HepG2 (cell line): ENCODE measurements at regions not wholly inside any gene's neighbourhood (a gene's known extent, or its start where the extent isn't known, plus 50 kb on each side); places are given as distances from the start of the nearest gene placed in this dataset.
A peak's percentile ranks its signal among the peaks of the same experiment; 100 is the strongest.

Experiments
- ATAC-seq: fragments of 200-7000 bp; cut with Tn5 transposase; 3 replicates; pipeline ENCODE4 v1.9.1; 2020; ENCODE audit warnings: mild to moderate bottlenecking, moderate library complexity
- BruUV-seq: library from RNA; stranded (reverse); fragments of 400-500 nt; replicated peaks from 2 replicates; lab custom pipeline; 2021; lab: Mats Ljungman, UMichigan
- CTCF ChIA-PET: fragments of 300-600 bp; formaldehyde crosslinking; extraction: SDS; loops from one replicate; lab custom pipeline; 2021; ENCODE audit warnings: low total read pairs, inconsistent platforms, low intra/inter-chr PET ratio; lab: Yijun Ruan, JAX
- POLR2A ChIA-PET: fragments of 350-600 bp; sonication (Branson Sonifier 250); formaldehyde crosslinking; loops from one replicate; lab custom pipeline; 2020; ENCODE audit warnings: antibody characterized with exemption, inconsistent platforms; lab: Yijun Ruan, JAX
- DNase-seq: peaks from one replicate; pipeline ENCODE4 v3.0.0-alpha.2; 2015; ENCODE audit warnings: low spot score
- FAIRE-seq: peaks from 3 replicates; lab custom pipeline; 2011; peaks lifted over from hg19 to GRCh38; lab: Jason Lieb, UNC
- H2AFZ ChIP-seq: one replicate; pipeline ENCODE4 v1.6.1; 2011; ENCODE audit warnings: low read length, inconsistent platforms
- H3K27ac ChIP-seq: fragments of 300-600 bp; 3 replicates; pipeline ENCODE4 v1.8.0; 2011; ENCODE audit warnings: mixed run types, mild to moderate bottlenecking, mixed read lengths, low read length, inconsistent platforms; ENCODE audit not compliant: insufficient read depth; ENCODE audit errors: extremely low read length
- H3K27me3 ChIP-seq, 2 experiments: fragments of 200-600 bp in 1 of 2; 2 replicates in 1 of 2; 3 replicates in 1 of 2; pipeline versions ENCODE4 v1.6.0 to v1.8.0; 2011; ENCODE audit warnings: low read length in 2 of 2, mild to moderate bottlenecking in 2 of 2, moderate library complexity in 2 of 2, inconsistent platforms in 1 of 2; ENCODE audit not compliant: insufficient read depth in 2 of 2, control insufficient read depth in 1 of 2
- H3K36me3 ChIP-seq, 2 experiments: fragments of 200-600 bp in 1 of 2; replicated peaks in 1 of 2; 2 replicates in 1 of 2; 3 replicates in 1 of 2; pipeline versions ENCODE4 v1.5.1 to v1.8.0; 2011; ENCODE audit warnings: low read length in 2 of 2, inconsistent platforms in 1 of 2; ENCODE audit not compliant: insufficient read depth in 2 of 2, control insufficient read depth in 1 of 2
- H3K4me1 ChIP-seq: 2 replicates; pipeline ENCODE4 v1.5.1; 2012; ENCODE audit warnings: low read length, inconsistent platforms; ENCODE audit not compliant: insufficient read depth
- H3K4me2 ChIP-seq: 2 replicates; pipeline ENCODE4 v1.6.0; 2011; ENCODE audit warnings: low read depth, low read length, inconsistent platforms
- H3K4me3 ChIP-seq, 3 experiments: fragments of 200-600 bp in 1 of 3; sonication (generic), shearing (Covaris generic) in 1 of 3; replicated peaks in 1 of 3; 2 replicates each; pipeline ENCODE4 v1.5.1; 2011 to 2016; ENCODE audit warnings: low read length in 3 of 3, inconsistent platforms in 2 of 3, low read depth in 2 of 3, mild to moderate bottlenecking in 2 of 3, control low read depth in 1 of 3, mixed read lengths in 1 of 3; ENCODE audit not compliant: insufficient read depth in 1 of 3
- H3K79me2 ChIP-seq: one replicate; pipeline ENCODE4 v1.6.1; 2011; ENCODE audit warnings: low read length, inconsistent platforms; ENCODE audit not compliant: insufficient read depth
- H3K9ac ChIP-seq: 2 replicates; pipeline ENCODE4 v1.6.0; 2011; ENCODE audit warnings: mild to moderate bottlenecking, low read depth, low read length, inconsistent platforms; ENCODE audit not compliant: insufficient read depth
- H3K9me3 ChIP-seq: 2 replicates; pipeline ENCODE4 v1.5.1; 2012; ENCODE audit warnings: mild to moderate bottlenecking, low read length
- H4K20me1 ChIP-seq: 2 replicates; pipeline ENCODE4 v1.6.0; 2011; ENCODE audit warnings: inconsistent platforms, mild to moderate bottlenecking, low read length, moderate library complexity; ENCODE audit not compliant: insufficient read depth
- FLYWCH1 ChIP-seq: sonication (generic); formaldehyde crosslinking; IDR thresholded peaks from 2 replicates; pipeline ENCODE4 v1.8.1; 2023; ENCODE audit warnings: mild to moderate bottlenecking, missing genetic modification reagents
- HDAC2 ChIP-seq: sonication (generic); formaldehyde crosslinking; IDR thresholded peaks from 2 replicates; pipeline ENCODE4 v1.4.0; 2020; ENCODE audit warnings: missing genetic modification reagents
- HNF1A ChIP-seq, 2 experiments: sonication (generic) in 1 of 2; formaldehyde crosslinking in 1 of 2; IDR thresholded peaks; 2 replicates each; pipeline versions ENCODE4 v1.4.0 to v1.6.1; 2016 to 2020; ENCODE audit warnings: borderline replicate concordance in 1 of 2, low read depth in 1 of 2, mild to moderate bottlenecking in 1 of 2, missing genetic modification reagents in 1 of 2
- MAFF ChIP-seq: IDR thresholded peaks from 2 replicates; pipeline ENCODE4 v1.6.1; 2011; ENCODE audit warnings: low read depth, low read length, improper control_type of control experiment
- MAFK ChIP-seq, 2 experiments: IDR thresholded peaks in 1 of 2; conservative IDR thresholded peaks in 1 of 2; 2 replicates each; pipeline ENCODE4 v1.6.1; 2011; ENCODE audit warnings: improper control_type of control experiment in 2 of 2, low read length in 2 of 2
- XBP1 ChIP-seq: sonication (generic); formaldehyde crosslinking; IDR thresholded peaks from 2 replicates; pipeline ENCODE4 v1.5.0; 2020; ENCODE audit warnings: missing genetic modification reagents
- WGBS: methylation state at CpG from one replicate; pipeline ENCODE4 v1.1.6; 2017; ENCODE audit warnings: low lambda C conversion rate; 5-methylcytosine and 5-hydroxymethylcytosine counted together
- in situ Hi-C: cut with HindIII; loops from 2 replicates; pipeline ENCODE4 v1.10.0; 2017; ENCODE audit warnings: low pct_unique_long_range_greater_than_20kb; ENCODE audit not compliant: extremely low pct_ligation_motif_present
- intact Hi-C: fragments of 100-400 bp; cut with micrococcal nuclease; formaldehyde crosslinking; loops from one replicate; pipeline ENCODE4 v1.10.0; 2022; ENCODE audit not compliant: unreplicated experiment
- TF ChIP-seq, protein P1 (sequence below): fragments of 450-650 bp; IDR thresholded peaks from 2 replicates; pipeline ENCODE4 v1.6.1; 2016

- H3K4me2 ChIP-seq, result no peak overlapping the region
- no peak overlapping the region for H3K9ac ChIP-seq
- H2AFZ ChIP-seq, result no peak overlapping the region
- H4K20me1 ChIP-seq, result no peaks in the 10 kb centered on the region
- no peak overlapping the region for H3K27ac ChIP-seq
- H3K4me3 ChIP-seq, result no peak overlapping the region
- ATAC-seq (no peak), FAIRE-seq (no peak), DNase-seq (no peak)
- H3K79me2 ChIP-seq, result no peaks in the 10 kb centered on the region
- ChIA-PET CTCF (no interaction called here), POLR2A (no interaction called here)
- TF ChIP-seq XBP1 (CRISPR knock-in tag) (no peak), MAFF (peak; percentile 88), MAFK (conservative IDR thresholded peaks at IDR 0.05 in 1 of 2, IDR thresholded peaks at IDR 0.05 in 1 of 2; ENCODE audit: low read length in 2 of 2) (peak; percentile 81 to 92)
- TF ChIP-seq, protein P1, sequence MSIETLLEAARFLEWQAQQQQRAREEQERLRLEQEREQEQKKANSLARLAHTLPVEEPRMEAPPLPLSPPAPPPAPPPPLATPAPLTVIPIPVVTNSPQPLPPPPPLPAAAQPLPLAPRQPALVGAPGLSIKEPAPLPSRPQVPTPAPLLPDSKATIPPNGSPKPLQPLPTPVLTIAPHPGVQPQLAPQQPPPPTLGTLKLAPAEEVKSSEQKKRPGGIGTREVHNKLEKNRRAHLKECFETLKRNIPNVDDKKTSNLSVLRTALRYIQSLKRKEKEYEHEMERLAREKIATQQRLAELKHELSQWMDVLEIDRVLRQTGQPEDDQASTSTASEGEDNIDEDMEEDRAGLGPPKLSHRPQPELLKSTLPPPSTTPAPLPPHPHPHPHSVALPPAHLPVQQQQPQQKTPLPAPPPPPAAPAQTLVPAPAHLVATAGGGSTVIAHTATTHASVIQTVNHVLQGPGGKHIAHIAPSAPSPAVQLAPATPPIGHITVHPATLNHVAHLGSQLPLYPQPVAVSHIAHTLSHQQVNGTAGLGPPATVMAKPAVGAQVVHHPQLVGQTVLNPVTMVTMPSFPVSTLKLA, result peak; percentile 57; the same call in 1 of the 2 replicates
- H3K9me3 ChIP-seq, result no peaks in the 10 kb centered on the region
- BruUV-seq, result no TSS peak
- 63% methylated on average over 11 of the region's 11 CpGs for WGBS
- intact Hi-C loops (no loop called here), in situ Hi-C loops (no loop called here)
- H3K27me3 ChIP-seq, result no peaks in the 10 kb centered on the region
- H3K36me3 ChIP-seq, result no peaks in the 10 kb centered on the region
- H3K4me1 ChIP-seq, result no peaks in the 10 kb centered on the region
These were observed 138.5 kb upstream of the TAF11L2 start for GRCh38 chr5:17359451-17360011.

DNA sequence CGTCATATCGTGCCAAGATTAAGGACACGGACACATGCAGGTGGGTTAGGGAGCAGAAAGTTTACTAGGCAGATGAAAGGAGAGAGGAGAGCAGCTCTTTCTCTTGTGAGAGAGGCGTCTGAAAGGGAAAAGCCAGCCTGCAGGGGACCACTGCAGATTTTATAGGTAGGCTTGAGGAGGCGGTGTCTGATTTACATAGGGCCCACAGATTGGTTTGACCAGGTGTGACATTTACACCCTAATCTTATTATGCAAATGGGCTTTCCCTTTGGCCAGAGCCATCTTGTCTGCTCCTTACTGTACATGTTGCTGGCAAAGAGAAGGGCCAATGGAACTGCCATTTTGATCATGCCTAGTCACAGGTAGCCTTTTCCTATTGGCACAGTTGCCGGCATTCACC lies 137.2 kb upstream of the TAF11L2 start:
- in situ Hi-C loops (no loop called here), intact Hi-C loops (no loop called here)
- Histone ChIP-seq H3K9me3 (no peaks in the 10 kb centered on the region), H4K20me1 (no peaks in the 10 kb centered on the region), H3K27me3 (no peaks in the 10 kb centered on the region; a peak in 1 of 5 replicates), H3K27ac (no peak overlapping the region), H3K4me3 (no peak overlapping the region), H3K36me3 (no peaks in the 10 kb centered on the region), H3K4me1 (no peaks in the 10 kb centered on the region), H3K4me2 (no peak overlapping the region), H2AFZ (no peak overlapping the region), H3K9ac (no peak overlapping the region), H3K79me2 (no peaks in the 10 kb centered on the region)
- ATAC-seq (no peak), FAIRE-seq (no peak), DNase-seq (no peak)
- BruUV-seq, result no TSS peak
- 22% methylated on average over 6 of the region's 6 CpGs for WGBS
- CTCF ChIA-PET, result no interaction called here
- TF ChIP-seq FLYWCH1 (no peak), HNF1A (IDR thresholded peaks at IDR 0.05; ENCODE audit: low read depth) (no peak), HNF1A (CRISPR knock-in tag; IDR thresholded peaks at IDR 0.05; ENCODE audit: borderline replicate concordance) (no peak), HDAC2 (CRISPR knock-in tag) (no peak)
- POLR2A ChIA-PET, result no interaction called here
